HCT116 (cell line): ENCODE measurements at regions not wholly inside any gene's neighbourhood (a gene's known extent, or its start where the extent isn't known, plus 50 kb on each side); places are given as distances from the start of the nearest gene placed in this dataset.

Source experiments
- CTCF ChIP-seq, 3 experiments: fragments of 200-600 bp in 1 of 3; sonication (generic) in 1 of 3; IDR thresholded peaks in 2 of 3; conservative IDR thresholded peaks in 1 of 3; 2 replicates each; pipeline ENCODE4 v1.5.1; 2012 to 2017; ENCODE audit warnings: low read depth in 2 of 3, low read length in 2 of 3, antibody characterized with exemption in 1 of 3, borderline replicate concordance in 1 of 3, control low read depth in 1 of 3, mild to moderate bottlenecking in 1 of 3, mixed read lengths in 1 of 3, mixed run types in 1 of 3, moderate library complexity in 1 of 3; ENCODE audit not compliant: insufficient read depth in 1 of 3
- POLR2A ChIP-seq: IDR thresholded peaks from 2 replicates; pipeline ENCODE4 v1.7.0; 2011; ENCODE audit warnings: borderline replicate concordance; ENCODE audit not compliant: insufficient read depth, insufficient read length; ENCODE audit errors: extremely low read depth
- POLR2AphosphoS5 ChIP-seq: IDR thresholded peaks from 2 replicates; pipeline ENCODE4 v1.6.1; 2011; ENCODE audit warnings: mild to moderate bottlenecking, low read depth, low read length, moderate library complexity
- REST ChIP-seq: IDR thresholded peaks from 2 replicates; pipeline ENCODE4 v1.6.1; 2012; ENCODE audit warnings: low read depth
- YY1 ChIP-seq: IDR thresholded peaks from 2 replicates; pipeline ENCODE4 v1.6.1; 2011; ENCODE audit warnings: low read length, low read depth, moderate library complexity, mild to moderate bottlenecking; ENCODE audit not compliant: insufficient replicate concordance; ENCODE audit errors: extremely low read depth
- ZNF274 ChIP-seq: fragments of 200-500 bp; sonication (Bioruptor generic); IDR thresholded peaks from 2 replicates; pipeline ENCODE4 v1.6.1; 2014; ENCODE audit warnings: mild to moderate bottlenecking, low read depth, low read length, inconsistent platforms

DNA sequence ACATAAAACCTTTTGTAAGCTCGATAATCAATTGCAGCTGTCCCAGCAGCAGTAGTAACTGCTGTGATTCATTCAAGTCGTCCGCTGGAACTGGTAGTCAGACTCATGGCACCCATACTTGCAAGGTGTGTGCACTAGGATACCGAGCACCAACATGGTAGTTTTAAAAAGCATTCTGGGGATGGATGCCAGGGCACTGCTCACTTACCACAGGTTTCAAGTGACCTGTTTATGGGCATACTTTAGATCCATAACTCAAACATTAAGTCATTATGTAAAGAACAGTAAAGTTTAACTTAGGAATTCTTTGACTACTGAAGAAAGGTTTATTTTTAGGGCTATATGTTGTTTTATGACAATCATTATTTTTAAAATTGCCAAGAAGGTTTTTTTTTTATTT lies 2277.6 kb downstream of the MAT2B start:
- TF ChIP-seq YY1, result no peak
- no peak for TF ChIP-seq POLR2A
- no peak for TF ChIP-seq REST
- TF ChIP-seq ZNF274, result no peak
- TF ChIP-seq POLR2AphosphoS5, result no peak
- no peak for TF ChIP-seq CTCF (IDR thresholded peaks at IDR 0.05 in 2 of 3, conservative IDR thresholded peaks at IDR 0.05 in 1 of 3; ENCODE audit: borderline replicate concordance in 1 of 3, insufficient read depth in 1 of 3, low read depth in 2 of 3, low read length in 2 of 3)
